ENCODE measurements at regions not wholly inside any gene's neighbourhood (a gene's known extent, or its start where the extent isn't known, plus 50 kb on each side); places are given as distances from the start of the nearest gene placed in this dataset.

GRCh38 chr6:160899671-160900430 lies 91.7 kb upstream of the MAP3K4 start:
- DNase-seq (ENCODE audit: low read depth in 2 of 2) = no peak

DNA sequence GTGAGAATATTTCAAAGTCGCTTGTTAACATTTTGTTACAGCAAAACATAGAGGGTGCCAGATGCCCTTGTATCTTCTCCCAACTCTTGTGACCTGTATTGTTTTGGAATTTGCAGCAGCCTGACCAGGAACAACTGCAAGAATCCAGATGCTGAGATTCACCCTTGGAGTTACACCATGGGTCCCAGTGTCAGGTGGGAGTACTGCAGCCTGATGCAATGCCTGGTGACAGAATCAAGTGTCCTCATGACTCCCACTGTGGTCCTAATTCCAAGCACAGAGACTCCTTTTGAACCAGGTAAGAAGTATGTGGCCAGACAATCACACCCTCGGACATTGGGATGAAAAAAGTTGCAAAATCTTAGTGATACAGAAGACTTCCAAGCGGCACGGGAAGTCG lies 79.6 kb upstream of the MAP3K4 start:
- no peak for DNase-seq (ENCODE audit: low read depth in 2 of 2)

- no peak for DNase-seq (ENCODE audit: low read depth in 2 of 2)
Measured at GRCh38 chr6:160912411-160912810, 79.2 kb upstream of the MAP3K4 start.

GRCh38 chr6:160917572-160917971 lies 74.0 kb upstream of the MAP3K4 start:
- no peak for DNase-seq (ENCODE audit: low read depth in 2 of 2)

- no peak for DNase-seq (ENCODE audit: low read depth in 2 of 2)
Measured at GRCh38 chr6:160919723-160920440, 71.7 kb upstream of the MAP3K4 start.

DNA sequence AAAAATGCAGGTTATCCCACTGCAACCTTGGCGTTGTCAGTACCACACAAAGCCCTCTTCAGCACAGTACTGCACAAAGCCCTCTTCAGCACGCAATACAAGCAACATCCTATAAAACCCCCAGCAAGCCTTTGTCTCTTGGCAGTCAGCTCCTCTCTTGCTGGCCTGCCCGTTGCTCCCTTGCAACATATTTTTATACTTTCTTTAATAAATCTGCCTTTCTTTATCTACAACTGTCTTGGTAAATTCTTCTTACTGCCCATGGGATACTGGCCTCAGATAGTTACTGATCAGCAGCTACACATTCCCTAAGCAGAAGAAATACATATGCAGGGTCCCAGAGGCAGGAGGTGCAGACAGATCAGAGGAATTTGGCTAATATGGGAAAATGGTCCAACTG lies 70.5 kb upstream of the MAP3K4 start:
- no peak for DNase-seq (ENCODE audit: low read depth in 2 of 2)

GRCh38 chr6:160926281-160927276 lies 65.0 kb upstream of the MAP3K4 start:
- DNase-seq (ENCODE audit: low read depth in 2 of 2) = no peak

- DNase-seq (ENCODE audit: low read depth in 2 of 2) = no peak
Measured at GRCh38 chr6:160927416-160927815, 64.2 kb upstream of the MAP3K4 start.

GRCh38 chr6:160929361-160929760 lies 62.2 kb upstream of the MAP3K4 start:
- no peak for DNase-seq (ENCODE audit: low read depth in 2 of 2)

- no peak for DNase-seq (ENCODE audit: low read depth in 2 of 2)
Measured at GRCh38 chr6:160929831-160930230, 61.7 kb upstream of the MAP3K4 start.

- peak; percentile 50 to 58 for DNase-seq (ENCODE audit: low read depth in 2 of 2)
Measured at GRCh38 chr6:160930547-160931377, 60.8 kb upstream of the MAP3K4 start.

DNA sequence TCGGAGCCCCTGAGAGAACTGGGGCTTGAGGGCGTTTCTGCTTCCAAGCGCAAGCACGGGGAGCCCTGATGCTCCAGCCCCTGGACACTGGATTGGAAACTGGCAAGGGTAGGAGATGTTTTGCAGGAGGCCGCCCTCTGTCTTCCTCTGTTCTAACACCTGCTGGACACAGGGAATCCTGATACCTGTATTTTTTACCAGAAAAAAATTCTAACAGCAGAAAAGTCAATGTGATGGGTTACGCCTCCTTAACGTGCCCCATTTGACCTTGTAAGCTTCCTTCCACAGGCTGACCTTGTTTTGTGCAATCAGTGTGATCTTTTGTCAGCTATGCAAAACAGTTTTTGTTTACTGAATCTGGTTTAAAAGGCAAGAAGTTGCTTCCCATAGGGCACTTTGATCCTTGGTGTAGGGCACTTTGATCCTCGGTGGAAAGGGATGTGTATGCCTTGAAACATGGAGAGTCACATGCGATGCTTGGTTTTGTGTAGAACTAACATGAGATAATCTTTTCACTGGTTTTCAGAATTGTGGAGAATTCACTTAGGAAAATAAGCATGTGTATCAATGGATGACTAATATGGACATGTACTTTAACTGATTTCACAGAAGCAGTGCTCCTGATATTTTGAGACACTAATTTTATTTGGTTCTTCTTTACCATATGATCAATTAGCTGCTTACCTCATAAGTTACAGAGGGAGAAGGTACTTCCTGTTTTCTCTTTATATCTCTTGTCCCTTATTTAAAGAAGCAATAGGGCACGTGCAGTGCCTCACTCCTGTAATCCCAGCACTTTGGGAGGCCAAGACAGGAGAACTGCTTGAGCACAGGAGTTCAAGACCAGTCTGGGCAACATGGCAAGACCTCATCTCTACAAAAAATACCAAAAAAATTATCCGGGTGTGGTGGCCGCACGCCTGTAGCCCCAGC lies 59.9 kb upstream of the MAP3K4 start:
- DNase-seq (ENCODE audit: low read depth in 2 of 2) = no peak

DNA sequence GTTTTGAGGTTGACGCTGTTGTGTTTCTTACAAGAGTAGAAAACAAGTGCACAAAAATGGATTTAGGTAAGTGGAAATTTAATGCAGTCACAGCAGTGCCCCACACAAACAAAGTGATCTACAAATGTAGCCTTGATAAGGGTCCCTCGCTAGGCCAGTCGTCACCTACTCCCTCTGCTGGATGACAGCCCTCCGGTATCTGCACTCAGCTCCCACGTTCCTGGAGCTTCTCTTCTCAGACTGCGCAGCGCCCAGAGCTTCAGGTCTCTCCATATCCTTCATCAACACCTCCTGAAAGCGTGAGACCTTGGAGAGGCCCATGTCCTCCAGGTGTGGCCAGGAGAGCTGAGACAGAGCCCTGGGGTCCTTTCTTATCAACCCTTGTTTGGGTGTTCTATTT lies 58.3 kb upstream of the MAP3K4 start:
- DNase-seq (ENCODE audit: low read depth in 2 of 2) = no peak

DNA sequence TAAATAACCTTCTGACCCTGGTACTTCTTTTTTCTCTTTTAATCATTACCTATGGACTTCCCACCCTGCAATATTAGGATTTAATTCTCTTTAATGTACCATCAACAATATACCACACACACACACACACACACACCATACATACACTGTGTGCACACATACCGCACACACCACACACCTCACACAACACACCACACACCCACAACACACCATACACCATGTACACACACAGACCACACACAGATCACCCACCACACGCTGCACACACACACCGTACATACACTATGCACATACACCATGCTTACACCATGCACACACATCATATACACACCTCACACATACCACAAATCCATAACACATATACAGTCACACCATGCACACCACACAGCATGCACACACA lies 57.4 kb upstream of the MAP3K4 start:
- DNase-seq (ENCODE audit: low read depth in 2 of 2) = no peak

GRCh38 chr6:160940197-160940596 lies 51.4 kb upstream of the MAP3K4 start:
- no peak for DNase-seq (ENCODE audit: low read depth in 2 of 2)

Measured in stimulated activated CD4-positive, alpha-beta T cell treated with anti-CD3 and anti-CD28 coated beads, Interleukin-1b, Interleukin-23, amount 100 ng/mL, for 4 hours (primary cell).